Prostate gland (tissue), 2 donors: ENCODE measurements at regions not wholly inside any gene's neighbourhood (a gene's known extent, or its start where the extent isn't known, plus 50 kb on each side); places are given as distances from the start of the nearest gene placed in this dataset.
"Not testable (repeated sequence)": the region's sequence is repeated elsewhere in the genome, so short reads cannot be mapped to it uniquely, and the experiment has no call there.

Experiments
- DNase-seq: peaks from one replicate; pipeline ENCODE4 v3.0.0-alpha.2; 2019; ENCODE audit warnings: low spot score
- H3K27ac ChIP-seq, 2 donors: fragments of 200-600 bp; sonication (generic); 2 replicates each; pipeline ENCODE4 v1.5.1; 2017 to 2019
- H3K27me3 ChIP-seq: fragments of 200-600 bp; sonication (generic); replicated peaks from 2 replicates; pipeline ENCODE4 v1.5.1; 2019; ENCODE audit not compliant: insufficient read depth
- H3K36me3 ChIP-seq, 2 donors: fragments of 200-600 bp; sonication (generic); 1 replicate in 1 of 2; 2 replicates in 1 of 2; pipeline versions ENCODE4 v1.5.1 to v1.8.1; 2017 to 2019
- H3K4me1 ChIP-seq: fragments of 200-600 bp; sonication (generic); replicated peaks from 2 replicates; pipeline ENCODE4 v1.5.1; 2019
- H3K4me3 ChIP-seq, 2 donors: fragments of 200-600 bp; sonication (generic); 2 replicates each; pipeline ENCODE4 v1.5.1; 2017 to 2019
- H3K9me3 ChIP-seq: fragments of 200-600 bp; sonication (generic); 2 replicates; pipeline ENCODE4 v1.5.1; 2017
- CTCF ChIP-seq, 4 experiments: fragments of 200-600 bp in 2 of 4; fragments of 450-650 bp in 2 of 4; sonication (generic) in 2 of 4; IDR thresholded peaks; 1 replicate in 3 of 4; 2 replicates in 1 of 4; pipeline ENCODE4 v1.5.1; 2016 to 2019; ENCODE audit warnings: antibody characterized with exemption in 4 of 4, mild to moderate bottlenecking in 2 of 4, moderate library complexity in 2 of 4
- POLR2A ChIP-seq: fragments of 450-650 bp; IDR thresholded peaks from one replicate; pipeline ENCODE4 v1.6.1; 2016; ENCODE audit warnings: antibody characterized with exemption, mild to moderate bottlenecking
- POLR2AphosphoS5 ChIP-seq: sonication (generic); formaldehyde crosslinking; IDR thresholded peaks from one replicate; pipeline ENCODE4 v1.6.1; 2017; ENCODE audit warnings: antibody characterized with exemption
- WGBS: methylation state at CpG from one replicate; pipeline ENCODE4 v1.1.5; 2018; 5-methylcytosine and 5-hydroxymethylcytosine counted together
- intact Hi-C: fragments of 100-400 bp; cut with DNase I; formaldehyde crosslinking; loops from one replicate; pipeline ENCODE4 v1.14.2; 2022

- no peak for DNase-seq
- no peaks in the 10 kb centered on the region for H3K4me1 ChIP-seq
- intact Hi-C loops = no loop called here
- H3K27ac ChIP-seq = no peak overlapping the region
- H3K4me3 ChIP-seq = no peak overlapping the region
- TF ChIP-seq CTCF (IDR thresholded peaks at IDR 0.05) (no peak), POLR2AphosphoS5 (no peak), POLR2A (no peak)
- no peaks in the 10 kb centered on the region for H3K9me3 ChIP-seq
- H3K27me3 ChIP-seq = no peaks in the 10 kb centered on the region
- no peaks in the 10 kb centered on the region for H3K36me3 ChIP-seq
- 95% methylated on average over 8 of the region's 8 CpGs for WGBS
Observed at GRCh38 chr20:53676987-53677386, 83.3 kb upstream of the ZNF217 start.

GRCh38 chr20:53676519-53676822 is 82.8 kb upstream of the ZNF217 start:
- H3K4me1 ChIP-seq = no peaks in the 10 kb centered on the region
- no peaks in the 10 kb centered on the region for H3K27me3 ChIP-seq
- DNase-seq = no peak
- no peak overlapping the region for H3K27ac ChIP-seq
- TF ChIP-seq POLR2AphosphoS5 (no peak), CTCF (IDR thresholded peaks at IDR 0.05) (no peak), POLR2A (no peak)
- 65% methylated on average over 2 of the region's 2 CpGs for WGBS
- H3K4me3 ChIP-seq = no peak overlapping the region
- no peaks in the 10 kb centered on the region for H3K36me3 ChIP-seq
- intact Hi-C loops = no loop called here
- no peaks in the 10 kb centered on the region for H3K9me3 ChIP-seq

DNA sequence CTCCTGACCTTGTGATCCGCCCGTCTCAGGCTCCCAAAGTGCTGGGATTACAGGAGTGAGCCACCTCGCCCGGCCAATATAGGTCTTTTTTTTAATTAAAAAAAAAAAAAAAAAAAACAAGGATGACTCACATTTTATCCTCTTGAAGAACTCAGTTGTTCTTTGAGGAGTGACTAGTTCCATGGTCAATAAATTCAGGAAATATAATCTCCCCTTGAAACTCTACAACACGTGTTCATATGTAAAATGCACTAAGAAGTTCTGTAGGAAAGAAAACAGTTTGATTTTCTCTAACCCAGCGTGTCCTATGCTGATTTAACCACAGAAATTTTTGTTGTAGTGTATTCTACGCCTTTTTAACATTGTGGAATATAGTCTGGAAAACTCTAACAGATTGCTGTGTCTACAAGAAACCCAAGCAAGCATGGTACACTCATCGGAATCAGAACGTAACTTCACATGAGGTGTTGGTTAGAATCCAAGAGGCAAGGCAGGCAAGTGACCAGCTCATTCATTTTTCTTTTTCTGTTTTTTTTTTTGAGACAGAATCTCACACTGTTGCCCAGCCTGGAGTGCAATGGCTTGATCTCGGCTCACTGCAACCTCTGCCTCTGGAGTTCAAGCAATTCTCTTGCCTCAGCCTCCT is 79.0 kb upstream of the ZNF217 start:
- Histone ChIP-seq H3K9me3 (no peaks in the 10 kb centered on the region), H3K27ac (no peak overlapping the region), H3K27me3 (no peaks in the 10 kb centered on the region), H3K36me3 (no peaks in the 10 kb centered on the region), H3K4me1 (no peaks in the 10 kb centered on the region), H3K4me3 (no peak overlapping the region)
- DNase-seq = no peak
- intact Hi-C loops = no loop called here
- WGBS = 87% methylated on average over 10 of the region's 10 CpGs
- TF ChIP-seq POLR2A (no peak), POLR2AphosphoS5 (no peak)

GRCh38 chr20:53671370-53671769 is 77.7 kb upstream of the ZNF217 start:
- Histone ChIP-seq H3K4me1 (no peaks in the 10 kb centered on the region), H3K36me3 (no peaks in the 10 kb centered on the region), H3K9me3 (no peaks in the 10 kb centered on the region), H3K4me3 (no peak overlapping the region), H3K27me3 (no peaks in the 10 kb centered on the region), H3K27ac (no peak overlapping the region)
- no peak for DNase-seq
- TF ChIP-seq CTCF (IDR thresholded peaks at IDR 0.05) = no peak
- intact Hi-C loops = no loop called here
- 91% methylated on average over 2 of the region's 2 CpGs for WGBS

DNA sequence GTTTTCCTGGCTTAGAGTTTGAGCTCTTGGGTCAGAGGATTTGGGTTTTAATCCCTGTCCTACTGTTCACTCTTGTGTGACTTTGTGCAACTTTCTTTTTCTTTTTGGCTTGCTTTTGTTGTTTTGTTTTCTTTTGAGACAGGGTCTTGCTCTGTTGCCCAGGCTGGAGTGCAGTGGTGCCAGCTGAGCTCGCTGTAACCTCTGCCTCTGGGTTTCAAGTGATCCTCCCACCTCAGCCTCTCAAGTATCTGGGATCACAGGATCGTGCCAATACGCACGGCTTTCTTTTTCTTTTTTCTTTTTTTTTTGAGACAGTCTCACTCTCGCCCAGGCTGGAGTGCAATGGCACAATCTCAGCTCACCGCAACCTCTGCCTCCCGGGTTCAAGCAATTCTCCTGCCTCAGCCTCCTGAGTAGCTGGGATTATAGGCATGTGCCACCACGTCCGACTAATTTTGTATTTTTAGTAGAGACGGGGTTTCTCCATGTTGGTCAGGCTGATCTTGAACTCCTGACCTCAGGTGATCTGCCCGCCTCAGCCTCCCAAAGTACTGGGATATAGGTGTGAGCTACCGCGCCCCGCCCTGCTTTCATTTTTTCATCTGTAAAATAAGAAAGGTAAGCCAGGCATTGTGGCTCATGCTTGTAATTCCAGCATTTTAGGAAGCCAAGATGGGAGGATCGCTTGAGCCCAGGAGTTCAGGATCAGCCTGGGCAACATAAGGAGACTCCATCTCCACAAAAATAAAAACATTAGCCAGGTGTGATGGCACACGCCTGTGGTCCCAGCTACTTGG is 76.1 kb upstream of the ZNF217 start:
- WGBS = 90% methylated on average over 16 of the region's 16 CpGs
- H3K27me3 ChIP-seq, H3K4me3 ChIP-seq, H3K36me3 ChIP-seq, H3K27ac ChIP-seq, H3K4me1 ChIP-seq, intact Hi-C loops, DNase-seq, H3K9me3 ChIP-seq: not testable (repeated sequence)

DNA sequence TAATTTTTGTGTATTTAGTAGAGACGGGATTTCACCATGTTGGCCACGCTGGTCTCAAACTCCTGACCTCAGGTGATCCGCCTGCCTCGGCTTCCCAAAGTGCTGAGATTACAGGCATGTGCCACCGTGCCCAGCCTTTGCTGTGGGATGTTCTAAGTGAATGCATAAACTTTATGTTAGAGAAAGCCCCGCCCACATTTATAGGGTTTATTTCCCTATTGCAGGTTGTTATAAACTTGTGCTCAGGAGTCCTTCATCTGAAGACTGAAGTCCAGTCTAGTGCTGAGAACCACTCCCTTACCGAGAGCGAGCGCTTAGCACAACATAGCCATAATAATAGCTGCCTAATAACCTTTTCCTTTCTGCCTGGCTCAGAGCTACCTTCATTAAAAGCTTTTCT is 75.4 kb upstream of the ZNF217 start:
- no peaks in the 10 kb centered on the region for H3K36me3 ChIP-seq
- H3K4me1 ChIP-seq = no peaks in the 10 kb centered on the region
- intact Hi-C loops = no loop called here
- H3K27ac ChIP-seq = no peak overlapping the region
- H3K4me3 ChIP-seq = no peak overlapping the region
- WGBS = 87% methylated on average over 9 of the region's 9 CpGs
- TF ChIP-seq POLR2A = no peak
- TF ChIP-seq CTCF (IDR thresholded peaks at IDR 0.05) = no peak
- TF ChIP-seq POLR2AphosphoS5 = no peak
- H3K27me3 ChIP-seq = no peaks in the 10 kb centered on the region
- no peak for DNase-seq
- H3K9me3 ChIP-seq = no peaks in the 10 kb centered on the region
